ENCODE measurements at regions not wholly inside any gene's neighbourhood (a gene's known extent, or its start where the extent isn't known, plus 50 kb on each side); places are given as distances from the start of the nearest gene placed in this dataset.

GRCh38 chr11:127117231-127117739 is 116.7 kb upstream of the KIRREL3 start:
- no peak for ATAC-seq
- TF ChIP-seq CSDC2 (CRISPR knock-in tag; IDR thresholded peaks at IDR 0.05) (no peak), ZFP30 (CRISPR knock-in tag; IDR thresholded peaks at IDR 0.05) (no peak), PPARA (CRISPR knock-in tag; IDR thresholded peaks at IDR 0.05; ENCODE audit: borderline replicate concordance) (no peak), CREB5 (CRISPR knock-in tag; IDR thresholded peaks at IDR 0.05; ENCODE audit: low read depth) (no peak), PATZ1 (CRISPR knock-in tag; IDR thresholded peaks at IDR 0.05; ENCODE audit: borderline replicate concordance) (no peak), ZFP3 (CRISPR knock-in tag; IDR thresholded peaks at IDR 0.05) (no peak), OSR1 (CRISPR knock-in tag; IDR thresholded peaks at IDR 0.05) (no peak), ARNTL (CRISPR knock-in tag; IDR thresholded peaks at IDR 0.05; ENCODE audit: borderline replicate concordance, low read depth) (no peak)

- no peak for ATAC-seq
- TF ChIP-seq RARB (CRISPR knock-in tag; IDR thresholded peaks at IDR 0.05) (no peak), TOX (CRISPR knock-in tag; IDR thresholded peaks at IDR 0.05; ENCODE audit: borderline replicate concordance) (no peak), ISL1 (CRISPR knock-in tag; IDR thresholded peaks at IDR 0.05) (no peak), CSRNP3 (CRISPR knock-in tag; IDR thresholded peaks at IDR 0.05) (no peak), ESRRG (CRISPR knock-in tag; IDR thresholded peaks at IDR 0.05) (no peak), CREB5 (CRISPR knock-in tag; IDR thresholded peaks at IDR 0.05; ENCODE audit: low read depth) (no peak), BACH2 (CRISPR knock-in tag; IDR thresholded peaks at IDR 0.05; ENCODE audit: borderline replicate concordance) (no peak), CSDC2 (CRISPR knock-in tag; IDR thresholded peaks at IDR 0.05) (no peak)
Observed at GRCh38 chr11:127115844-127116243, 115.3 kb upstream of the KIRREL3 start.

GRCh38 chr11:127114035-127114434 is 113.5 kb upstream of the KIRREL3 start:
- TF ChIP-seq ZC3H10 (CRISPR knock-in tag; IDR thresholded peaks at IDR 0.05) (no peak), CSRNP3 (CRISPR knock-in tag; IDR thresholded peaks at IDR 0.05) (no peak), ZFP30 (CRISPR knock-in tag; IDR thresholded peaks at IDR 0.05) (no peak), ZFP3 (CRISPR knock-in tag; IDR thresholded peaks at IDR 0.05) (no peak), PPARA (CRISPR knock-in tag; IDR thresholded peaks at IDR 0.05; ENCODE audit: borderline replicate concordance) (no peak), ZNF70 (CRISPR knock-in tag; IDR thresholded peaks at IDR 0.05) (no peak), CREB5 (CRISPR knock-in tag; IDR thresholded peaks at IDR 0.05; ENCODE audit: low read depth) (no peak), ARNTL (CRISPR knock-in tag; IDR thresholded peaks at IDR 0.05; ENCODE audit: borderline replicate concordance, low read depth) (no peak), POU6F1 (CRISPR knock-in tag; IDR thresholded peaks at IDR 0.05; ENCODE audit: borderline replicate concordance, low read depth) (no peak), SNAI2 (CRISPR knock-in tag; IDR thresholded peaks at IDR 0.05) (no peak), RARB (CRISPR knock-in tag; IDR thresholded peaks at IDR 0.05) (no peak), ISL1 (CRISPR knock-in tag; IDR thresholded peaks at IDR 0.05) (no peak), TCF4 (CRISPR knock-in tag; IDR thresholded peaks at IDR 0.05; ENCODE audit: borderline replicate concordance) (no peak), OSR1 (CRISPR knock-in tag; IDR thresholded peaks at IDR 0.05) (no peak), ESRRG (CRISPR knock-in tag; IDR thresholded peaks at IDR 0.05) (no peak), ZNF565 (CRISPR knock-in tag; conservative IDR thresholded peaks at IDR 0.05; ENCODE audit: low read depth) (no peak), PATZ1 (CRISPR knock-in tag; IDR thresholded peaks at IDR 0.05; ENCODE audit: borderline replicate concordance) (no peak), CSDC2 (CRISPR knock-in tag; IDR thresholded peaks at IDR 0.05) (no peak), ZNF8 (CRISPR knock-in tag; IDR thresholded peaks at IDR 0.05) (no peak), GLIS3 (CRISPR knock-in tag; IDR thresholded peaks at IDR 0.05) (no peak)
- no peak for ATAC-seq
